ENCODE measurements at regions not wholly inside any gene's neighbourhood (a gene's known extent, or its start where the extent isn't known, plus 50 kb on each side); places are given as distances from the start of the nearest gene placed in this dataset.

GRCh38 chr1:73356485-73356884 is 841.5 kb downstream of the LRRIQ3 start:
- TF ChIP-seq CTCF (IDR thresholded peaks at IDR 0.05) = no peak
- Histone ChIP-seq H3K27ac (no peak overlapping the region), H3K4me1 (ENCODE audit: control insufficient read depth in 1 of 2, low read depth in 2 of 2) (no peaks in the 10 kb centered on the region), H3K27me3 (replicated peaks; ENCODE audit: insufficient read depth) (no peaks in the 10 kb centered on the region), H3K9me3 (no peaks in the 10 kb centered on the region), H3K4me3 (no peak overlapping the region), H3K36me3 (no peaks in the 10 kb centered on the region)
- ATAC-seq (ENCODE audit: insufficient number of reproducible peaks, low FRiP score, low read depth) = no peak
- DNase-seq (ENCODE audit: low spot score) = no peak

DNA sequence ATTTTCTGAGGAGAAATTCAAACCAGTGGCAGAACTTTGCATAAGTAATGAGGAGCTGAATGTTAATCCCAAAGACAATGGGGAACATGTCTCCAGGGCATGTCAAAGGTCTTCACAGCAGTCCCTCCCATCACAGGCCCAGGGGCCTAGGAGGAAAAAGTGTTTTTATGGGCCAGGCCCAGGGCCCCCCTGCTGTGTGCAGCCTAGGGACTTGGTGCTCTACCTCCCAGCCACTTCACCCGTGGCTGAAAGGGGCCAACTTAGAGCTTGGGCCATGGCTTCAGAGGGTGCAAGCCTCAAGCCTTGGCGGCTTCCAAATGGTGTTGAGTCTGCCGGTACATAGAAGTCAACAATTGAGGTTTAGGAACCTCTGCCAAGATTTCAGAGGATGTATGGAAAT is 854.0 kb downstream of the LRRIQ3 start:
- DNase-seq (ENCODE audit: low spot score) = no peak
- H3K9me3 ChIP-seq = no peaks in the 10 kb centered on the region
- no peaks in the 10 kb centered on the region for H3K36me3 ChIP-seq
- no peak for ATAC-seq (ENCODE audit: insufficient number of reproducible peaks, low FRiP score, low read depth)
- no peak overlapping the region for H3K27ac ChIP-seq
- TF ChIP-seq CTCF (IDR thresholded peaks at IDR 0.05) = no peak
- H3K4me1 ChIP-seq (ENCODE audit: control insufficient read depth in 1 of 2, low read depth in 2 of 2) = no peaks in the 10 kb centered on the region
- H3K27me3 ChIP-seq (replicated peaks; ENCODE audit: insufficient read depth) = no peaks in the 10 kb centered on the region
- no peak overlapping the region for H3K4me3 ChIP-seq

- TF ChIP-seq CTCF (IDR thresholded peaks at IDR 0.05) = no peak
- ATAC-seq (ENCODE audit: insufficient number of reproducible peaks, low FRiP score, low read depth) (no peak), DNase-seq (ENCODE audit: low spot score) (no peak)
- peaks cover 9% of the 10 kb centered on the region for H3K9me3 ChIP-seq
- no peak overlapping the region for H3K4me3 ChIP-seq
- H3K4me1 ChIP-seq (ENCODE audit: control insufficient read depth in 1 of 2, low read depth in 2 of 2) = no peaks in the 10 kb centered on the region
- no peak overlapping the region for H3K27ac ChIP-seq
- H3K36me3 ChIP-seq = no peaks in the 10 kb centered on the region
- H3K27me3 ChIP-seq (replicated peaks; ENCODE audit: insufficient read depth) = no peaks in the 10 kb centered on the region
These were observed 864.0 kb downstream of the LRRIQ3 start for GRCh38 chr1:73333847-73334503.

DNA sequence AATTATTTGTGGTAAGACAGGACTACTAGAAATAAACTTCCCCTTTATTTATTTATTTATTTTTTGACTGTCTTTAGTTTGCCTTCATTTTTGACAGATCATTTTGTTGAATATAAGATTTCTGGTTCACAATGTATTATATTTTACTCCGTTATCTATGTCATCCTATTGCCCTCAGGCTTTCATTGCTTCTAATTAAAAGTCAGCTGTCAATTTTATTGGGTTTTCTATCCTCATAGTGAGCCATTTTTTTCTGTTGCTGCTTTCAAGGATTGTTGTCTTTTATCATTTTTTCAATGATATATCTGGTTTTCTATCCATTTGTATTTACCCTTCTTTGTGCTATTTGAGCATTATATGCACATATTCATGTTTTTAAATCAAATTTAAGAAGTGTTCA is 866.2 kb downstream of the LRRIQ3 start:
- Histone ChIP-seq H3K36me3 (no peaks in the 10 kb centered on the region), H3K9me3 (peaks cover 9% of the 10 kb centered on the region), H3K4me1 (ENCODE audit: control insufficient read depth in 1 of 2, low read depth in 2 of 2) (no peaks in the 10 kb centered on the region), H3K4me3 (no peak overlapping the region), H3K27me3 (replicated peaks; ENCODE audit: insufficient read depth) (no peaks in the 10 kb centered on the region), H3K27ac (no peak overlapping the region)
- DNase-seq (ENCODE audit: low spot score) (no peak), ATAC-seq (ENCODE audit: insufficient number of reproducible peaks, low FRiP score, low read depth) (no peak)
- no peak for TF ChIP-seq CTCF (IDR thresholded peaks at IDR 0.05)

GRCh38 chr1:73327998-73328397 is 870.0 kb downstream of the LRRIQ3 start:
- no peaks in the 10 kb centered on the region for H3K36me3 ChIP-seq
- no peak overlapping the region for H3K4me3 ChIP-seq
- no peak overlapping the region for H3K27ac ChIP-seq
- peaks cover 9% of the 10 kb centered on the region for H3K9me3 ChIP-seq
- no peak for ATAC-seq (ENCODE audit: insufficient number of reproducible peaks, low FRiP score, low read depth)
- no peaks in the 10 kb centered on the region for H3K27me3 ChIP-seq (replicated peaks; ENCODE audit: insufficient read depth)
- H3K4me1 ChIP-seq (ENCODE audit: control insufficient read depth in 1 of 2, low read depth in 2 of 2) = no peaks in the 10 kb centered on the region
- no peak for DNase-seq (ENCODE audit: low spot score)
- TF ChIP-seq CTCF (IDR thresholded peaks at IDR 0.05) = no peak

All from thoracic aorta (tissue), 2 donors.